HEK293 (cell line): ENCODE measurements at regions not wholly inside any gene's neighbourhood (a gene's known extent, or its start where the extent isn't known, plus 50 kb on each side); places are given as distances from the start of the nearest gene placed in this dataset.

Source experiments
- KLF10 ChIP-seq: fragments of 450-650 bp; IDR thresholded peaks from 2 replicates; pipeline ENCODE4 v1.5.1; 2018; ENCODE audit warnings: missing biosample characterization, mild to moderate bottlenecking, missing genetic modification characterization
- OSR2 ChIP-seq: fragments of 450-650 bp; formaldehyde crosslinking; IDR thresholded peaks from 2 replicates; pipeline ENCODE4 v1.5.1; 2016; ENCODE audit warnings: missing biosample characterization, missing genetic modification characterization
- PRDM1 ChIP-seq: fragments of 450-650 bp; formaldehyde crosslinking; IDR thresholded peaks from 2 replicates; pipeline ENCODE4; 2016; ENCODE audit warnings: missing biosample characterization, missing genetic modification characterization
- ZNF114 ChIP-seq: fragments of 450-650 bp; formaldehyde crosslinking; IDR thresholded peaks from 2 replicates; pipeline ENCODE4 v1.5.0; 2017; ENCODE audit warnings: missing biosample characterization, missing genetic modification characterization
- ZNF138 ChIP-seq: fragments of 450-650 bp; formaldehyde crosslinking; IDR thresholded peaks from 2 replicates; pipeline ENCODE4 v1.5.1; 2016; ENCODE audit warnings: missing biosample characterization, missing genetic modification characterization, borderline replicate concordance
- ZNF23 ChIP-seq: fragments of 450-650 bp; formaldehyde crosslinking; IDR thresholded peaks from 2 replicates; pipeline ENCODE4 v1.5.1; 2016; ENCODE audit warnings: missing biosample characterization, missing genetic modification characterization, borderline replicate concordance
- ZNF274 ChIP-seq, 2 experiments: fragments of 200-500 bp in 1 of 2; fragments of 450-650 bp in 1 of 2; sonication (Bioruptor generic) in 1 of 2; formaldehyde crosslinking in 1 of 2; IDR thresholded peaks; 2 replicates each; pipeline versions ENCODE4 v1.5.1 to v1.6.1; 2014 to 2016; ENCODE audit warnings: borderline replicate concordance in 1 of 2, inconsistent platforms in 1 of 2, low read length in 1 of 2, missing biosample characterization in 1 of 2, missing genetic modification characterization in 1 of 2
- ZNF701 ChIP-seq: fragments of 450-650 bp; formaldehyde crosslinking; IDR thresholded peaks from 2 replicates; pipeline ENCODE4 v1.5.1; 2016; ENCODE audit warnings: missing biosample characterization, missing genetic modification characterization
- ZNF843 ChIP-seq: fragments of 450-650 bp; formaldehyde crosslinking; IDR thresholded peaks from 2 replicates; pipeline ENCODE4 v1.5.1; 2016; ENCODE audit warnings: missing biosample characterization, missing genetic modification characterization
- ZSCAN30 ChIP-seq: fragments of 450-650 bp; IDR thresholded peaks from 2 replicates; pipeline ENCODE4 v1.5.1; 2018; ENCODE audit warnings: missing biosample characterization, mild to moderate bottlenecking, missing genetic modification characterization, moderate library complexity
- TF ChIP-seq, protein P1 (sequence below): fragments of 450-650 bp; formaldehyde crosslinking; IDR thresholded peaks from 2 replicates; pipeline ENCODE4 v1.5.1; 2016; ENCODE audit warnings: missing biosample characterization, missing genetic modification characterization

GRCh38 chr16:77558786-77559185, 124.0 kb upstream of the ADAMTS18 start:
- TF ChIP-seq PRDM1 (tag by site-specific recombination) = no peak
- no peak for TF ChIP-seq ZNF138 (tag by site-specific recombination)
- TF ChIP-seq, protein P1, sequence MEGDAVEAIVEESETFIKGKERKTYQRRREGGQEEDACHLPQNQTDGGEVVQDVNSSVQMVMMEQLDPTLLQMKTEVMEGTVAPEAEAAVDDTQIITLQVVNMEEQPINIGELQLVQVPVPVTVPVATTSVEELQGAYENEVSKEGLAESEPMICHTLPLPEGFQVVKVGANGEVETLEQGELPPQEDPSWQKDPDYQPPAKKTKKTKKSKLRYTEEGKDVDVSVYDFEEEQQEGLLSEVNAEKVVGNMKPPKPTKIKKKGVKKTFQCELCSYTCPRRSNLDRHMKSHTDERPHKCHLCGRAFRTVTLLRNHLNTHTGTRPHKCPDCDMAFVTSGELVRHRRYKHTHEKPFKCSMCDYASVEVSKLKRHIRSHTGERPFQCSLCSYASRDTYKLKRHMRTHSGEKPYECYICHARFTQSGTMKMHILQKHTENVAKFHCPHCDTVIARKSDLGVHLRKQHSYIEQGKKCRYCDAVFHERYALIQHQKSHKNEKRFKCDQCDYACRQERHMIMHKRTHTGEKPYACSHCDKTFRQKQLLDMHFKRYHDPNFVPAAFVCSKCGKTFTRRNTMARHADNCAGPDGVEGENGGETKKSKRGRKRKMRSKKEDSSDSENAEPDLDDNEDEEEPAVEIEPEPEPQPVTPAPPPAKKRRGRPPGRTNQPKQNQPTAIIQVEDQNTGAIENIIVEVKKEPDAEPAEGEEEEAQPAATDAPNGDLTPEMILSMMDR (tag by site-specific recombination) = no peak
- TF ChIP-seq ZNF701 = no peak
- TF ChIP-seq ZSCAN30 (tag by site-specific recombination) = no peak
- TF ChIP-seq ZNF274 (IDR thresholded peaks at IDR 0.05; ENCODE audit: low read length) = no peak
- no peak for TF ChIP-seq ZNF274 (tag by site-specific recombination; IDR thresholded peaks at IDR 0.05; ENCODE audit: borderline replicate concordance)
- no peak for TF ChIP-seq ZNF23 (tag by site-specific recombination)
- TF ChIP-seq OSR2 = no peak
- TF ChIP-seq ZNF114 (tag by site-specific recombination) = no peak
- no peak for TF ChIP-seq ZNF843
- no peak for TF ChIP-seq KLF10
